ENCODE measurements at regions not wholly inside any gene's neighbourhood (a gene's known extent, or its start where the extent isn't known, plus 50 kb on each side); places are given as distances from the start of the nearest gene placed in this dataset.

- no peak for DNase-seq
Measured at GRCh38 chr1:72365693-72366092, 83.4 kb upstream of the NEGR1 start.

DNA sequence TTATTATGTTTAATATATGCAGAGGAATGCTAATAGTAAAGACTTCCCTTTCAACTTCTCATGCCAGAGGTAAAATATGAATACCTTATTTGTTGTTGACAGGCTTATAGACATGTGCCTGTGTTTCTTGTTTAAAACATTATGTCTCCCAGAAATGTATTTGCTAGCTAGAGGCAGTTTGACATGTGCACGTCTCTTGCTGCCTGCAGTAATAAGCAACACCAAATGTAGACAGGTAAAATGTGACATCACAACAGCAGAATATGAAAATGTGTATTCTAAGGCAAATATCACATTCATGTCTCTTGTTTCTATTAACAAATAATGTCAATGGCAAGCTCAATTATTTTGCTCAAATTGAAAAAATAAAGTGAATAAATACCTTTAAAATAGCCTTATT, 80.2 kb upstream of the NEGR1 start:
- DNase-seq, result no peak

GRCh38 chr1:72357411-72357810, 75.1 kb upstream of the NEGR1 start:
- DNase-seq, result no peak

GRCh38 chr1:72355899-72356298, 73.6 kb upstream of the NEGR1 start:
- DNase-seq, result no peak

- no peak for DNase-seq
Measured at GRCh38 chr1:72341661-72342060, 59.3 kb upstream of the NEGR1 start.

GRCh38 chr1:72336776-72337175, 54.4 kb upstream of the NEGR1 start:
- DNase-seq, result no peak

Measured in NCI-H1417 treated with DMSO at 0.1 percent for 48 hours (cell line).